HCEC 1CT (cell line): ENCODE measurements at regions not wholly inside any gene's neighbourhood (a gene's known extent, or its start where the extent isn't known, plus 50 kb on each side); places are given as distances from the start of the nearest gene placed in this dataset.
A peak's percentile ranks its signal among the peaks of the same experiment; 100 is the strongest.

Experiments
- DNase-seq: peaks from one replicate; pipeline ENCODE4 v3.0.0-alpha.2; 2017

DNA sequence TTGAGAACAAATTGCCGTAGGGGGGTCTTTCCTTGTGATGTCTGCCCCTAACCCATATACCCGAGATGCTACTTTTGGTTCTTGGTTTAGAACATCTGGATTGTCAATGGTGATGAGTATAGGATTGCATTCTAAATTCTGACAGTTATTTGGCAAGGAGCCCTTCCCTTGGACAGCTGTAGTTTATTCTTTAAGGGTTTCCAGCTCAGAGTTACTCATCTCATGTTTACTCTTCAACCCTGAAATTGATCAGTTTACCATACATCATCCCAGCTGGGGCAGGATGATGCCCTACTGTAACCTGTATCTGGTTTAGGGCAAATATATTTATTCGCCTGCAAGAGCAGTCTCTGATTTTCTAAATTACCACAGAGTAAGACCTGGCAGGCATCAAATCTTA, 85.7 kb upstream of the XCR1 start:
- DNase-seq: peak; percentile 93

DNA sequence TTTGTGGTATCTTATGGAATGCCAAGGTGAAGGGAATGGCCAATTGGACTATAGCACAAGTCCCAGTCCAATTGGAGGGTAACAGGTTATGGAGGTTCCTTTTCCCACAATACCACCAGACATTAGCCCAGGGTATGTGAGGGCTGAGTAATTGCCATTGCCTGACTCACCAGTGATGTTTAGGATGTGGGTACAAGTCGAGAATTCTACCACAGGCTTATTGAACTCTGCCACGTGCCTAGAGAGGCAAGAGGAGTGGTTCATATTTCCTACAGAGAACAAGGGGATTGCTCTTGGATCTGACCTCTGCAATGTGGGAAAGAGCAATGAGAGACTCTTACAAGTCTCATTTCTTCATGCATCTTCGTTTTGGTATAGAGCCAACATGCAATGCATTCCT, 85.0 kb upstream of the XCR1 start:
- DNase-seq: peak; percentile 83

DNA sequence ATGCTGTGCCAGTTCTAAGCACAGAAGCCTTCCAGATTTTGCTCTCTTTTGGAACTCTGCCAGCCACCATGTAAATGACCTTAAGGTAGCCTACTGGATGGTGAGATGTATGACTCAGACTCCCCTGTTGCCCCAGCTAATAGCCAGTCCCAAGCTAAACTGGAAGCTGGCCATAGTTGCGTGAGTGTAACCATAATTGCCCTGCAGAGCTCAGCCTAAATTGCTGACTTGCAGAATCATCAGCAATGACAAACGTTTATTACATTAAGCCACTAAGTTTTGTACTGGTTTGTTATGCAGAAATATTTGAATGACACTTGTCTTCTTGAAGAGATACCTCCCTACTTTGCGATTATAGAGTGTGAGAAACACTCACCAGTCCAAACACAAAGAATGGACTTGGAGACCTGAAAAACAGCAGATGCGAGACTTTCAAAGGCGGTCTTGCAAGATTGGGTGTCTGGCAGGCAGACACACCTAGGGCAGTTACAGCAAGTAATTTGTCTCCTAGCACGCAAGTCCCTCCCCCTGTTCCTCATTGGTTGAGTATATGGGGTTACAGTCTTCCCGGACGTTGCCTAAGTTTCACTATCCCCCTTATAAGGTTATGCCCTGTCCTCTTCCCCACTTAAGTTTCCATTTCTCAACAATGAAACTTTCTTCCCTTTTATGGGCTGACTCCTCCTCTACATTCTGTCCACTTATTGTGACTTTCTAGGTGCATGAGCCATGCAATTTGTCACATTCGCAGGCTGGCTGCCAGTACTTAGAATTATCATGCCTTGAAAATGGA, 83.6 kb upstream of the XCR1 start:
- peak; percentile 91 for DNase-seq

DNA sequence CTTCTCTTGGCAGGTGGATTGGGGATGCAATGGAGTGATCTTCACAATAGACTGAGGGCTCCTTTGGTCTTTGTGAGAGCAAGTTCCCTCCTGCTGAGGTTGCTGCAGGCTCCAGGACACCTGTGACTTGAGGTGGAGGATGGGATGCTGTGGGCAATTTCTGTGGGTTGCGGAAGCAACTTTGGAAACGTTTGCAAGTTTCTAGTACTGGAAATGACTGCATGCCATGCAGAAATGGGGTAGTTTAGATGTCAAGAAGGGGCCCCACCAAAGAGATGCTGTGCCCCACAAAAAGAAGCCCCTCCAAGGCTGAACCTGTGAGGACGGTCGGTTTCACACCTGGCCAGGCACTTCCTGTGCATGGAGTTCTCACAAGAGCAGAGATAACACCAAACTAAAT, 80.4 kb upstream of the XCR1 start:
- no peak for DNase-seq

DNA sequence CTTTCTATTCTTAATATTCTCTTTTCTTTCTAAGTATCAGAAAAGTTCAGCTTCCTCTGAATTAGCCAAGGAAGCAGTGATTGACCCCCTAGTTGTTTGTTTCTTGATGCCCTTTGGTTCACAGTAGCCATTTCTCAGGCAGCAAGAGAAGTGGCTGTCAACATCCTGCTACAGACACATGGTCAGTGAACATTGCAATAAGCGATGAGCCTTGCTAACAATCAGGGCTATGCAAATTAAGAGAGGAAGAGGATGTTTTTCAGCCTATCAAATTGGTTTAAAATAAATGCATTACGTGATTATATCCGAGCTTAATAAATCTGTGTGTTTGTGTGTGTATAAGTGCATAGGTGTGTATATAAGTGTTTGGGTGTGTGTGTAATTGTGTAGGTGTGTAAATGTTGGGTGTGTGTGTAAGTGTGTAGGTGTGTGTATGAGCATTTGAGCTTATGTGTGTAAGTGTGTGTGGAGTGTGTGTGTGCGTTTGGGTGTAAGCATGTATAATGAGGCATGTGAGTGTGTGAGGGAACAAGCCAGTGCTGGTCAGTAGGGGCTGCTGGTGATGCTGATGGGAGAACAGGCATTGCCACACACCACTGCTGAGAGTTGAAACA, 78.1 kb upstream of the XCR1 start:
- no peak for DNase-seq

DNA sequence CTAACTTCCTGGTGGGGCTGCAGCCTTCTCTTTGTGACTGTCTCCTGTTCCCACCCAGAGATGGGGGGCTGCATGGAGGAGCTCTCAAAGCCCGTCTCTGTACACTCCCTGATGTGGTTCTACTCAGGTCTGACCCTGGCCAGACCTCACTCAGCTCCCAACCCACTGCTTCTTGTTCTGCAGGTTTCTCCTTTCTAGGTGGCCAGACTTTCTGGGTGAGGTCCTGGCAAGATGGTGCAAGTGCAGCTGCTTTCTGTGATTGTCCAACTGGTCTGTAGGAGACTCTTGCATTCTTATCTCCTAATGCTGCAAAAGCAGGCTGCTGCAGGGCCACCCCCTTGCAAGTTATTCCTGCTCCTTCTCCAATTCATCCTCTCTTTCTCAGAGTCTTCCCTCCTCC, 77.4 kb upstream of the XCR1 start:
- DNase-seq: no peak

DNA sequence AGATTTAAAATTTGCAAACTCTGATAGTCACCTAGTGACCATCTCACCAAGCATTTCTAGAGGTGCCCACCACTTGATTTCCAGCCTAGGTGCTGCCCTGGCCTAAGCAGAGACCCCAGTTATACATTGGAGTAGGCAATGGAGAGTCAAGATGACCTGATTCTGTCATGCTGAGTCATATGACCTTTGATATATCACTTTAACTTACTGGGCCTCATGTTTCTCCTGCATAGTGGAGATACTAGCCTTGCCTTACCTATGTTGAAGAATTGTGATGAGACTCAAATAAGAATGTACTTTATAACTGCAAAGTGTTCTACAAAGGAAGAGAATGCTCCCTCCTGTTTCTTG, 75.5 kb upstream of the XCR1 start:
- peak; percentile 46 for DNase-seq

DNA sequence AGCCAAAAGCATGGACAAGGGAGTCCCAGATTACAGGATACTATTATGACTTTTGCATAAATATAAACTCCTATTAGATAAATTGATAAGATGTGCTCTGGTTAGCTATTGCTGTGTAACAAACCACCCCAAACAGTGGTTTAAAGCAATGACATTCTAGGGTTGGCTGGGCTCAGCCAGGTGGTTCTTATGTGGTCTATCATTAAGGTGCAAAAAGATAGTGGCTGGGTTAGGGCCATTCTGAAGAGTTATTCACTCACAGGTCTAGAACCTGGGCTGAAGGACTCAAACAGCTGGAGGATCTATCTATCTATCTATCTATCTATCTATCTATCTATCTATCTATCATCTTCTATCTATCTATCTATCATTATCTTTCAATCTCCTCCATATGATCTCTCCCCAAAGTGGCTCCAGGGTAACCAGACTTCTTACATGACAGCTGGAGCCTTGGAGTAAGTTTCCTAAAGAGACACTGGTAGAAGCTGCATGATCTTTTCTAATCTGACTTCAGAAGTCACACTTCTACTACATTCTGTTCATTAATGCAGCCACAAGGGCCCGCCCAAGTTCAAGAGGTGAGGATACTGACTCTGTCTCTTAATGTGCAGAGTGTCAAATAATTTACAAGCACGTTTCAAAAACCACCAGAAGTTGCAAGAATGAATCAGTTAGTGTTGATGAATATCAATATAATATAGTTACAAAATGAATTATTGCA, 74.9 kb upstream of the XCR1 start:
- DNase-seq: peak; percentile 33

DNA sequence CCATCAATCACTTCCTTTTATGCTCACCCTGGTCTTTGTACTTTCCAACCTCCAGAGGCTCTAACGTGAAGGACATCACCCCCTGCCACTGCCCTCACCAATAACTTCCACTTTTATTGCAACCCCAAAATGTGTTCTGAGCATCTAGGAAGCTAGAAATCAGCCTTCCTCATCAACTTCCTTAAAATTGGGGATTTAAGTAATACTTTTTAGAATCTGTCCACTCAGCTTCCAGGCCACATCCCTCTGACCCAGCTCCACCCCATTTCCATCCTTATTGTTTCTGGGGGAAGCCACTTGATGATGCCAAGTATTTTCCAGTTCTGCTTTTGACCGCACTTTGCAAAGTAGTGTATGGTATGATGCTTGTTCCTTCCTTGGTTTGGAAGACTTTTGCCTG, 73.5 kb upstream of the XCR1 start:
- DNase-seq: no peak

DNA sequence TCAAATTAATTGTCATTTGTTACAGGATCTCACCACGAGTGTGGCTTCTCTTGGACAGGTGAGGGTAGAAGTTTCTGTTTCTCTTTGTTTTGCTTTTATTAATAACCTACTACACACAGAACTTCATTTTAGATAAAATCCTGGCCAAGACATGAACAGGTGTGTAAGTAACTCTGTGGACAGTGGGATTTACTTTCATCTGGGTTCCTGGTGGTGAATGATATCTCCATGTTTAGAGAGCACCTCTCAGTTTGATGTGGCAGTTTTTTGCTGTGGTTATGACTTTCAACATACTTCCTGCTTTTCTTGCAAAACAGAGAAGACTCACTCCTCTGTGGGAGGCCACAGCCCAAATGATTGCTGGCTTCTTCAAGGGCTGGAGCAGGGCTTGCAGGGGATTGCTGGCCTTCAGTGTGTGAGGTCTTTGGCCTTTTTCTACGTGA, 71.1 kb upstream of the XCR1 start:
- peak; percentile 93 for DNase-seq

DNA sequence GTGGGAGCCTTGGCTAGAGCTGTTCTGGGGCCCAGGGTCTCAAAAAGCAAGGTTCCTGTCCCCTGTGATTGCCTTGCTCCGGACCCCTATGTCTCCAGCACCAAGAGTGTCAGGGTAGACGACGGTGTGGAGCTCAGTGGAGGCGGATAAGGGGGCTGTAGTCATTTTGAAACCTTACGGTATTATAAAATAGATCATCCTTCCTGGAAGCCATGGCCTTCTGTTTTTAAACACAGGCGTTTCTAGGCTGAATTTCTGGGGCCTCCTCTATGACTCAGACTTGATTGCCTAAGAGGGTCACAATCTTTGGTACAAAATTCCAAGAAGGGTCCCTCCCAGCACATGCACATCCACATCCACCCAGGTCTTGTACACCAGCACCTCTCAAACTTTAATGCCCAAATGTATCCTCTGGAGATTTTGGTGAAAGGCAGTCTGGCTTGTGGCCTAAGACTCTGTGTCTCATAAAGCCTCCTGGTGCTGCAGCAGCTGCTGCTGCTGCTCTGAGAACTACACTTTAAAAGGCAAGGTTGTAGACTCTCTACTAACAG, 70.5 kb upstream of the XCR1 start:
- peak; percentile 85 for DNase-seq

DNA sequence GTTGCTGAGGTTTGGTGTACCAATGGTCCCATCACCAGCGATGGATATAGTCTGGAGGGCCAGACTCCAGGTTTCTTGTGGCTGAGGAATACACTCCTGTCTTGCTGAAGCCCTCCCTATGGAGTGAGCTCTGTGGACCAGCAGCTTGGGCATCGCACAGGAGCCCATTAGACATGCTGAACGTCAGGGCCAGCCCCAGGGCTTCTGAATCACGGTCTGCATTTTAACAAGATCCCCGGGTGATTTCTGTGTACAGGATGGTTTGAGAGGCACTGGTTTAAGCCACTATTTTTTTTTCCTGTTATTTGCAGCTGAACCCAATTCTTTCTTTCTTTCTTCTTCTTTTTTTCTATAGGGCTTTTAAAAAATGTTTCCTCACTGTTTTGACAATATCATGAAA, 69.5 kb upstream of the XCR1 start:
- DNase-seq: no peak

DNA sequence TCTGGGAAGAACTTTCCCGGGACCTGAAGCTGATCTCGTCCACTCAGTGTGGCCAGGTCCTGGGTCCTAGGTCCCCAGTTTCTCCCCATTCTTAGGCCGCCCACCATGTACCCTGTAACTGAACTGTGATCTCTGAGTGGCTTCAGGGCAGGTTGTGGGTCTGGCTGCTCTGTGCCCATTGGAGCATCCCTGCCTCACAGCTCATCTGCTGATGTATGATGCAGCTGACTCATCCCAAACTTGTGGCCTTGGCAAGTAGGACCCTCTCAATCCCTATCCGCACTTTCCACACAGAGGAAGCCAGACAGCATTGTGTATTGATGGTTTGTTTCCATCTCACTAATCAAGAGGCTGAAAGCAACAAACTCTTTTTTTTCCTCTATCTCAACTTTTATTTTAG, 69.1 kb upstream of the XCR1 start:
- DNase-seq: no peak

DNA sequence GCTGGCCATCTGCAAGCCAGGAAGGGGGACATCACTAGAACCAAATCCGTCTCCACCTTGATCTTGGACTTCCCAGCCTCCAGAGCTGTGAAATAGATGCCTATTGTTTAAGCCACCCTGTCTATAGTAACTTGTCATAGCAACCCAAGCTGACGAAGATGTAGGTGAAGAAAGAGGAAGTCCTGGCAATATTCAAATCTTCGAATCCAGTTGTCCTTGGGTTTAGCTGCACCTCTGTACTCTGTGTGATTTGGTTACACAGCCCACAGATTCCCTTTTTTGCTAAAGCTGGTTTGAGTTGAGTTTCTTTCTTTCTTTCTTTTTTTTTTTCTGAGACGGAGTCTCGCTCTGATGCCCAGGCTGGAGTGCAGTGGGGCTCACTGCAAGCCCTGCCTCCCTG, 68.0 kb upstream of the XCR1 start:
- no peak for DNase-seq

DNA sequence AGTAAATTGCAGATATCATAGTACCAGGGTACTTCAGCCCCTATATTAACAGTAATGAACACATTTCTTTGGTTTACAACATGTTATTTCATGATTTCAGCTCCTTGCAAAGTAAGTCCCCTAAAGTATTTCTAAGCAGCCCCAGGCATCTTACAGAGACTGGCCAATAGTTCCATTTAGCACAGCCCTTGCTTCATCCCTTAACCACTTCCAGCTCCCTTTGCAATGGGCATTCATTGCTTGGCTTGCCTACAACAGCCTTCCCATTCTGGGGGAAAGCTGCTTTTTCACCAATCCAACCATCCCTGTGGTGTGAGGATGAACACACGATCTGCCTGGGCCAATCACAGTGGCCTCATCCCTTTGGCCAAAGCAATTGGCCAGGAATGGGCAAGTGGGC, 67.2 kb upstream of the XCR1 start:
- DNase-seq: no peak

DNA sequence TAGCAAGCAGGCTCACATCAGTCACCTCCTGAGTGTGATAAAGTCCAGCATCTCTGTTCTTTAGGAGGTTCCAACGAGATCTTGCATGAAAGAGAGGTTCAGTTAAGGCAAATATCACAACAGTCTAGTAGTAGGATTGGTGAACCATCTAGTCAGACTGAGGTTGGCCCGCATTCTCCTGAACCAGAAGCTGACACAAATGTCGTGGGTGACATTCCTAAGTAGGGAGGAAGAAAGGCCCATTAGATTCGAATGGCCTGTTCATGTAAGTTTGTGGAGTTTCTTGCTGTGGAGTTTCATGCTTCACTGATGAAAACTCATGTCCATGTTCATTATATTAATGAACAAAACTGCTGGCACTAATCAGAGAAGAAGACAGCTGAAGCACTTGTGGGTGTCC, 66.7 kb upstream of the XCR1 start:
- no peak for DNase-seq

DNA sequence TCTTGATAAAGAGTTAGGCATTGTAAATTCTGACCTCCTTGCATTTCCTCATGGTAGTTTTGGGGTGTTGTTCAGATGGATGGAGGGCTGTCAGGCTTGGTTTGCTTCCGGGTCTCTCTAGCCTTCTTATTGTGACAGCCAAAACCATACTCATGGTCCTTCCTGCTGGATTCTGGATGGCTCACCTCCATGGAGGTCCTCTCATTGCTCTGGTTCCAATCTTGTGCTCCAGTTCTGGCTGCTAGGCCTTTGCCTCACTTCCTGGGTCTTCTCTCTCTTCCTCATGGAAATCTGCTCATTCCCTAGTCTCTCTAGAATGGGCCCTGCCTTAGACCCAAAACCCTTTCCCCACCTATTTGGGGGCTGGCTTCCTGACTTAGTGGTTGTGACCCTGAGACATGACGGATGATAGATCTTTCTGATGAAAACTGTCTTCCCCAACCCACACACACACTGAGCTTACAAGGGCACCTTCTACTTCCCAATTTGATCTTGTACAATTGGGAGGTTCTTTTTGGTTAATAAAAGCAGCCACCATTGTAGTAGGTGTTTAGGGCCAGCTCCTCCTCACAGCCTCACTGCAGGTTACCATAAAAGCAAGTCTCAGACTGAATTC, 66.2 kb upstream of the XCR1 start:
- no peak for DNase-seq

DNA sequence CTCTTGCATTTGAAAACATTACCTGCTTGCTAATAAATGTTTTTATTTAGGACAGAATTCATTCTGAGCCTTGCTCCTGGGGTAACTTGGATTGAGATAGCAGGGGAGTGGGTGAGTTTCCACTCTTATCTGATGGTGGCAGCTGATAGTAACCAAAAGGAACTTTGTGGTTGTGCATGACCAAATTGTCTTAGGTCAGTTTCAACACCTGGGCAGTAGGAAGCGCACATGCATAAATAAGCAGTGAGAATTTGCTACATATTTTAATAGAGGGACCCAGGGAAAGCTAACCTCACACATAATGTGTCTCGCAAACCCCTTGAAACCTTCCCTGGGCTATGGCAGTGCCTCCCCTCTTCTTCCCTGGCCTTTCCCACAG, 65.4 kb upstream of the XCR1 start:
- no peak for DNase-seq

DNA sequence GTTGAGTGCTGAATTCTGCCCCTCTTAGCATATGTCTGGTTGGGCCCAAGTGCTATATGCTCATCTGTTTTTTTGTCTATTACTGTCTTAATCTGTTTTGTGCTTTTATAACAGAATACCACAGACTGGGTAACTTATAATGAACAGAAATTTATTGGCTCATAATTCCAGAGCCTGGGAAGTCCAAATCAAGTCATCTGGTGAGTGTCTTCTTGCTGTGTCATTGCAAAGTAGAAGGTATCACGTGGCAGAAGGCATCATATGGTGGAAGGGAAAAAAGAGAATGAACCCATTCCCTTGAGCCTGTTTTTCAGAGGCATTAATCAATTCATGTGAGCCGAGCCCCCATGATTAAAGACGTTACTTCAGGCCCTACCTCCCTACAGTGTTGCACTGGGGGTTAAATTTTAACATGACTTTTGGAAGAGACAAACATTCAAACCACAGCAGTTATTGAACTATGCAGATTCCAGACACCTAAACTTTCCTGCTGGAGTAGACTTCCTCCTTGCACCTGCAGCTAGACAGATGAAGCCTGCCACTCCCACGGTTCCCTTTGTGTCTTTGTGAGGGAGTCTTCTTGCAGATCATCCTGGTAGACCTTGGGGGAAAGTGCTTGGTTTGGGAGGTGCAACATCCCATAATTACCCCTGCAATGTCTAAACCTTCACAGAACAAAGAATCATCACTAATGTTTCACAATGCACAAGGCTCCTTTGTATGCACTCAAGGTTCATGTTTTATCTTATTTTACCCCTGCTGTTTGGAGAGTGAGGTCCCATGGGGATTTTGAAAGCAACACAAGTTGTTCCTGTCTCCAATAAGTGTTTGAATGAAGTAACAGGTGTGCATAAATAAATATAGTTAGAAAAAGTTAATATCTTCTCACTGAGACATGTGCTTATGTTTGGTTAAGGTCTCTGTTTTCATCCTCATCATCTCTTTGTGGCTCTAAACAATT, 64.7 kb upstream of the XCR1 start:
- DNase-seq: no peak

DNA sequence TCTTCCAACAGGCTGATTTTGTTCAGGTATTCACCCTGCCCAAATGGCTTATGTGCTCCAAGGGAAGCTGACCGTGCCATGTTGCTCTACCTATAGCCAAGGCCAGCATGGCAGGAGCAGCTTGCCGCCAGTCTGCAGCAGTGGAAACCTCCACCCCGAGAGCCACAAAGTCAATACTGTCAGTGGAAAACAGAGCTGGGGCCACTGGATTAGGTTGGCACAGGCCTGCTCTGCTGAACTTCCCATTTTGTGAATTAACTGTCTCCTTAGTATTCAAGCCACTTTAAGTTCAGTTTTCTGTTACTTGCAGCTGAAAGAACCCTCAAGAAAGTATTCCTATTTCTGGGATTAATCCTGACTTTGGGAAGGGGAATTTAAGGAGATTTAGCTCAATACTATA, 63.8 kb upstream of the XCR1 start:
- no peak for DNase-seq

DNA sequence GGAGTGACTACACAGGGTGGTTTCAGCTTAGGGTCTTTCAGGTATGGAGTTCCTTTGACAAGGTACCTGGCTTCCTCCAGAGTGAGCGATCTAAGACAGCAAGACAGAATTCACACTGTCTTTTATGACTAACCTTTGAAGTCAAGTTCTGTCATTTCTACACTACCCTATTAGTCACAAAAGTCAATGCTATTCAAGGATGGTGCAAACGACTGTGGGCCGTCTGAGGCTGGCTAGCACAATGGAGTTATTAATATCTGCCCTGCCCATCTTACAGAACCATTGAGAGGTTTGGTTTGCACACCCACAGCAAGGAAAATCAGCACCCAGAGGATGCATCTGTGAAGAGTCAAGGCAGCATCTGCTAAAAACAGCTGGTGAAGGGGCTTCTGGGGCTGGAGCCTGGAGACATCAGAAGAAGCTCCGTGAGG, 62.9 kb upstream of the XCR1 start:
- peak; percentile 57 for DNase-seq
